Amniotic epithelial cell (primary cell): ENCODE measurements at regions not wholly inside any gene's neighbourhood (a gene's known extent, or its start where the extent isn't known, plus 50 kb on each side); places are given as distances from the start of the nearest gene placed in this dataset.
A peak's percentile ranks its signal among the peaks of the same experiment; 100 is the strongest.

ENCODE experiments used
- DNase-seq: peaks from one replicate; pipeline ENCODE4 v3.0.0-alpha.2; 2010; ENCODE audit warnings: low read depth

GRCh38 chr9:108345826-108346225 is 510.0 kb downstream of the ACTL7B start:
- no peak for DNase-seq

GRCh38 chr9:108339251-108339650 is 516.5 kb downstream of the ACTL7B start:
- no peak for DNase-seq

GRCh38 chr9:108336575-108336974 is 519.2 kb downstream of the ACTL7B start:
- DNase-seq, result no peak

- no peak for DNase-seq
Measured at GRCh38 chr9:108333530-108333983, 522.2 kb downstream of the ACTL7B start.

GRCh38 chr9:108331596-108331995 is 524.2 kb downstream of the ACTL7B start:
- DNase-seq, result no peak

- no peak for DNase-seq
Measured at GRCh38 chr9:108325406-108325805, 530.4 kb downstream of the ACTL7B start.

GRCh38 chr9:108323615-108324014 is 532.2 kb downstream of the ACTL7B start:
- DNase-seq, result no peak

GRCh38 chr9:108322326-108323098 is 533.3 kb downstream of the ACTL7B start:
- DNase-seq, result no peak

- DNase-seq, result no peak
Measured at GRCh38 chr9:108316630-108317029, 539.2 kb downstream of the ACTL7B start.

GRCh38 chr9:108316066-108316465 is 539.7 kb downstream of the ACTL7B start:
- DNase-seq, result peak; percentile 3

- no peak for DNase-seq
Measured at GRCh38 chr9:108311745-108312144, 544.0 kb downstream of the ACTL7B start.

GRCh38 chr9:108310202-108310601 is 545.6 kb downstream of the ACTL7B start:
- no peak for DNase-seq

- DNase-seq, result no peak
Measured at GRCh38 chr9:108300306-108301287, 555.2 kb downstream of the ACTL7B start.

- peak; percentile 17 for DNase-seq
Measured at GRCh38 chr9:108297073-108297472, 558.7 kb downstream of the ACTL7B start.

- DNase-seq, result peak; percentile 43
Measured at GRCh38 chr9:108296056-108296455, 559.7 kb downstream of the ACTL7B start.

- DNase-seq, result no peak
Measured at GRCh38 chr9:108291586-108291932, 564.2 kb downstream of the ACTL7B start.

GRCh38 chr9:108290839-108291585 is 564.8 kb downstream of the ACTL7B start:
- no peak for DNase-seq

GRCh38 chr9:108286638-108287206 is 569.1 kb downstream of the ACTL7B start:
- DNase-seq, result no peak

GRCh38 chr9:108283696-108284095 is 572.1 kb downstream of the ACTL7B start:
- no peak for DNase-seq

GRCh38 chr9:108282872-108283271 is 572.9 kb downstream of the ACTL7B start:
- DNase-seq, result no peak

- DNase-seq, result no peak
Measured at GRCh38 chr9:108281696-108282095, 574.1 kb downstream of the ACTL7B start.

GRCh38 chr9:108278341-108278740 is 577.4 kb downstream of the ACTL7B start:
- no peak for DNase-seq
